ENCODE measurements at regions not wholly inside any gene's neighbourhood (a gene's known extent, or its start where the extent isn't known, plus 50 kb on each side); places are given as distances from the start of the nearest gene placed in this dataset.

- H3K36me3 Mint-ChIP-seq (ENCODE audit: insufficient read depth, unreplicated experiment): no peaks in the 10 kb centered on the region
- TF ChIP-seq, protein P1, sequence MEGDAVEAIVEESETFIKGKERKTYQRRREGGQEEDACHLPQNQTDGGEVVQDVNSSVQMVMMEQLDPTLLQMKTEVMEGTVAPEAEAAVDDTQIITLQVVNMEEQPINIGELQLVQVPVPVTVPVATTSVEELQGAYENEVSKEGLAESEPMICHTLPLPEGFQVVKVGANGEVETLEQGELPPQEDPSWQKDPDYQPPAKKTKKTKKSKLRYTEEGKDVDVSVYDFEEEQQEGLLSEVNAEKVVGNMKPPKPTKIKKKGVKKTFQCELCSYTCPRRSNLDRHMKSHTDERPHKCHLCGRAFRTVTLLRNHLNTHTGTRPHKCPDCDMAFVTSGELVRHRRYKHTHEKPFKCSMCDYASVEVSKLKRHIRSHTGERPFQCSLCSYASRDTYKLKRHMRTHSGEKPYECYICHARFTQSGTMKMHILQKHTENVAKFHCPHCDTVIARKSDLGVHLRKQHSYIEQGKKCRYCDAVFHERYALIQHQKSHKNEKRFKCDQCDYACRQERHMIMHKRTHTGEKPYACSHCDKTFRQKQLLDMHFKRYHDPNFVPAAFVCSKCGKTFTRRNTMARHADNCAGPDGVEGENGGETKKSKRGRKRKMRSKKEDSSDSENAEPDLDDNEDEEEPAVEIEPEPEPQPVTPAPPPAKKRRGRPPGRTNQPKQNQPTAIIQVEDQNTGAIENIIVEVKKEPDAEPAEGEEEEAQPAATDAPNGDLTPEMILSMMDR (IDR thresholded peaks at IDR 0.05; ENCODE audit: insufficient read depth in 1 of 2, low read depth in 1 of 2, low read length in 1 of 2, severe bottlenecking in 1 of 2, unreplicated experiment in 1 of 2): no peak
- H3K4me1 Mint-ChIP-seq (ENCODE audit: low read depth, unreplicated experiment): no peaks in the 10 kb centered on the region
- no TSS peak for BruUV-seq (replicated peaks)
- intact Hi-C loops (cut with micrococcal nuclease; ENCODE audit: unreplicated experiment): no loop called here
- no peaks in the 10 kb centered on the region for H3K9me3 ChIP-seq
- ChIA-PET POLR2A (no interaction called here), CTCF (no interaction called here)
- no peaks in the 10 kb centered on the region for H3K36me3 ChIP-seq (ENCODE audit: control insufficient read depth, insufficient read depth, low read length)
- no peak overlapping the region for H3K27ac Mint-ChIP-seq (ENCODE audit: unreplicated experiment)
- H3K4me3 Mint-ChIP-seq (ENCODE audit: unreplicated experiment): no peak overlapping the region
- no peaks in the 10 kb centered on the region for H3K9me3 Mint-ChIP-seq (ENCODE audit: unreplicated experiment)
- H3K4me3 ChIP-seq (ENCODE audit: low read depth, low read length): no peak overlapping the region
- H3K4me1 ChIP-seq: no peaks in the 10 kb centered on the region
- no peak for DNase-seq
- H3K27me3 Mint-ChIP-seq (ENCODE audit: insufficient read depth, unreplicated experiment): peaks cover 7% of the 10 kb centered on the region
- H3K27me3 ChIP-seq (replicated peaks; ENCODE audit: control insufficient read depth, insufficient read depth, low read length): no peaks in the 10 kb centered on the region
These were observed 85.6 kb upstream of the NMU start for GRCh38 chr4:55721651-55722050.

- BruUV-seq (replicated peaks): no TSS peak
- ChIA-PET POLR2A (no interaction called here), CTCF (no interaction called here)
- Mint-ChIP-seq H3K27me3 (ENCODE audit: insufficient read depth, unreplicated experiment) (peaks cover 8% of the 10 kb centered on the region), H3K36me3 (ENCODE audit: insufficient read depth, unreplicated experiment) (no peaks in the 10 kb centered on the region), H3K9me3 (ENCODE audit: unreplicated experiment) (no peaks in the 10 kb centered on the region), H3K4me3 (ENCODE audit: unreplicated experiment) (no peak overlapping the region), H3K27ac (ENCODE audit: unreplicated experiment) (no peak overlapping the region), H3K4me1 (ENCODE audit: low read depth, unreplicated experiment) (no peaks in the 10 kb centered on the region)
- H3K9me3 ChIP-seq: no peaks in the 10 kb centered on the region
- H3K27me3 ChIP-seq (replicated peaks; ENCODE audit: control insufficient read depth, insufficient read depth, low read length): no peaks in the 10 kb centered on the region
- intact Hi-C loops (cut with micrococcal nuclease; ENCODE audit: unreplicated experiment): no loop called here
- DNase-seq: no peak
- TF ChIP-seq, protein P1 (IDR thresholded peaks at IDR 0.05; ENCODE audit: insufficient read depth in 1 of 2, low read depth in 1 of 2, low read length in 1 of 2, severe bottlenecking in 1 of 2, unreplicated experiment in 1 of 2): no peak
- H3K4me3 ChIP-seq (ENCODE audit: low read depth, low read length): no peak overlapping the region
- H3K4me1 ChIP-seq: no peaks in the 10 kb centered on the region
- no peaks in the 10 kb centered on the region for H3K36me3 ChIP-seq (ENCODE audit: control insufficient read depth, insufficient read depth, low read length)
These were observed 86.0 kb upstream of the NMU start for GRCh38 chr4:55722132-55722531.

DNA sequence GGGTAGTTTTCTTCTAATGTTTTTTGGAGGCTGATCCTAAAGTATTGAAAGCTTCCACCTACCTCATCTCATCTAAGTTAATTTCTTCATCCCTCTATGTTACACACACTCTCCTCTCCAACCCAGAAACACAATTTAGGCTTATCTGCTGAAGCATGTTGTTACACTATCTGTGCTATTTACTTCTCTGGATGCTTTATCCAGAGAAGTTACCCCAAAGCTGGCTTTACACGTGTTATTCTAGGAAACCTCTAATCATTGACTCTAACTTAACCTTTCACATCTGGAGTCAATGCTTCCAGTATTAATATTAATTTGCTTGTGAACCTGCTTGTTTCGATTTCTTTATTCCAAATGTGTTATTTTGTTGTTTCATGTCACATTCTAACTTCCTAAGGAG is 87.3 kb upstream of the NMU start:
- Mint-ChIP-seq H3K36me3 (ENCODE audit: insufficient read depth, unreplicated experiment) (no peaks in the 10 kb centered on the region), H3K27me3 (ENCODE audit: insufficient read depth, unreplicated experiment) (peaks cover 8% of the 10 kb centered on the region), H3K9me3 (ENCODE audit: unreplicated experiment) (no peaks in the 10 kb centered on the region), H3K27ac (ENCODE audit: unreplicated experiment) (no peak overlapping the region), H3K4me1 (ENCODE audit: low read depth, unreplicated experiment) (no peaks in the 10 kb centered on the region), H3K4me3 (ENCODE audit: unreplicated experiment) (no peak overlapping the region)
- Histone ChIP-seq H3K36me3 (ENCODE audit: control insufficient read depth, insufficient read depth, low read length) (no peaks in the 10 kb centered on the region), H3K9me3 (no peaks in the 10 kb centered on the region), H3K4me1 (no peaks in the 10 kb centered on the region), H3K27me3 (replicated peaks; ENCODE audit: control insufficient read depth, insufficient read depth, low read length) (no peaks in the 10 kb centered on the region), H3K4me3 (ENCODE audit: low read depth, low read length) (no peak overlapping the region)
- no peak for DNase-seq
- CTCF ChIA-PET: no interaction called here
- no TSS peak for BruUV-seq (replicated peaks)
- POLR2A ChIA-PET: no interaction called here
- TF ChIP-seq, protein P1 (IDR thresholded peaks at IDR 0.05; ENCODE audit: insufficient read depth in 1 of 2, low read depth in 1 of 2, low read length in 1 of 2, severe bottlenecking in 1 of 2, unreplicated experiment in 1 of 2): no peak
- intact Hi-C loops (cut with micrococcal nuclease; ENCODE audit: unreplicated experiment): no loop called here

All from Caco-2 (cell line).